Suprapubic skin (tissue), 4 donors: ENCODE measurements at regions not wholly inside any gene's neighbourhood (a gene's known extent, or its start where the extent isn't known, plus 50 kb on each side); places are given as distances from the start of the nearest gene placed in this dataset.

Experiments used
- CTCF ChIP-seq, 2 donors: fragments of 200-600 bp in 1 of 2; fragments of 450-650 bp in 1 of 2; sonication (generic) in 1 of 2; IDR thresholded peaks; one replicate each; pipeline ENCODE4 v1.5.1; 2016 to 2019; ENCODE audit warnings: antibody characterized with exemption in 2 of 2, mild to moderate bottlenecking in 1 of 2, moderate library complexity in 1 of 2
- EP300 ChIP-seq: sonication (generic); formaldehyde crosslinking; IDR thresholded peaks from one replicate; pipeline ENCODE4 v1.6.1; 2017; ENCODE audit warnings: antibody characterized with exemption
- POLR2A ChIP-seq, 2 donors: fragments of 450-650 bp; IDR thresholded peaks; one replicate each; pipeline ENCODE4 v1.6.1; 2017; ENCODE audit warnings: antibody characterized with exemption in 2 of 2, mild to moderate bottlenecking in 2 of 2, moderate library complexity in 2 of 2
- POLR2AphosphoS5 ChIP-seq, 3 donors: sonication (generic); formaldehyde crosslinking; IDR thresholded peaks; one replicate each; pipeline ENCODE4 v1.6.1; 2017; ENCODE audit warnings: antibody characterized with exemption in 3 of 3

- no peak for TF ChIP-seq POLR2A (IDR thresholded peaks at IDR 0.05)
- TF ChIP-seq CTCF (IDR thresholded peaks at IDR 0.05): no peak
- no peak for TF ChIP-seq POLR2AphosphoS5 (IDR thresholded peaks at IDR 0.05)
- no peak for TF ChIP-seq EP300
These were observed 1482.0 kb downstream of the BRD1 start for GRCh38 chr22:48345631-48346030.
